ENCODE measurements at regions not wholly inside any gene's neighbourhood (a gene's known extent, or its start where the extent isn't known, plus 50 kb on each side); places are given as distances from the start of the nearest gene placed in this dataset.

DNA sequence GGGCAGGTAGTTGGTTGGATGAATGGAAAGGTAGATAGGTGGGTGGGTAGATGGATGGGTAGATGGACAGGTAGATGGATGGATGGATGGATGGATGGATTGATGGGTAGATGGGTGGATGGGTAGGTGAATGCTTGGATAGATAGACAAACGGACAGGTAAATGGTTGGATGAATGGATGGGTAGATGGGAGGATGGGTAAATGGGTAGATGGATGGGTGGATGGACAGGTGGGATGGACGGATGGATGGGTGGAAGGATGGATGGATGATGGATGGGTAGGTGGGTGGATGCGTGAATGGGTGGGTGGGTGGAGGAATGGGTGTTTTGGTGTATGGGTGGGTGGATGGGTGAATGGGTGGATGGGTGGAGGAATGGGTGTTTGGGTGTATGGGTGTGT lies 50.1 kb upstream of the ASAP2 start:
- Histone ChIP-seq H3K9me3 (no peaks in the 10 kb centered on the region), H3K4me3 (no peak overlapping the region), H3K36me3 (no peaks in the 10 kb centered on the region), H3K27me3 (no peaks in the 10 kb centered on the region), H3K27ac (no peak overlapping the region), H3K4me1 (peaks cover 0 to 10% (median 3%) of the 10 kb centered on the region in 3 donors)
- no peak for TF ChIP-seq POLR2AphosphoS5 (IDR thresholded peaks at IDR 0.05)
- no peak for TF ChIP-seq EP300 (IDR thresholded peaks at IDR 0.05)
- no peak for TF ChIP-seq POLR2A (IDR thresholded peaks at IDR 0.05)
- TF ChIP-seq, protein P1, sequence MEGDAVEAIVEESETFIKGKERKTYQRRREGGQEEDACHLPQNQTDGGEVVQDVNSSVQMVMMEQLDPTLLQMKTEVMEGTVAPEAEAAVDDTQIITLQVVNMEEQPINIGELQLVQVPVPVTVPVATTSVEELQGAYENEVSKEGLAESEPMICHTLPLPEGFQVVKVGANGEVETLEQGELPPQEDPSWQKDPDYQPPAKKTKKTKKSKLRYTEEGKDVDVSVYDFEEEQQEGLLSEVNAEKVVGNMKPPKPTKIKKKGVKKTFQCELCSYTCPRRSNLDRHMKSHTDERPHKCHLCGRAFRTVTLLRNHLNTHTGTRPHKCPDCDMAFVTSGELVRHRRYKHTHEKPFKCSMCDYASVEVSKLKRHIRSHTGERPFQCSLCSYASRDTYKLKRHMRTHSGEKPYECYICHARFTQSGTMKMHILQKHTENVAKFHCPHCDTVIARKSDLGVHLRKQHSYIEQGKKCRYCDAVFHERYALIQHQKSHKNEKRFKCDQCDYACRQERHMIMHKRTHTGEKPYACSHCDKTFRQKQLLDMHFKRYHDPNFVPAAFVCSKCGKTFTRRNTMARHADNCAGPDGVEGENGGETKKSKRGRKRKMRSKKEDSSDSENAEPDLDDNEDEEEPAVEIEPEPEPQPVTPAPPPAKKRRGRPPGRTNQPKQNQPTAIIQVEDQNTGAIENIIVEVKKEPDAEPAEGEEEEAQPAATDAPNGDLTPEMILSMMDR (IDR thresholded peaks at IDR 0.05), result no peak
- 94 to 97% methylated on average over 3 of the region's 3 CpGs for WGBS, 2 donors (ENCODE audit: low coverage in 1 of 2)
- ATAC-seq, result no peak

DNA sequence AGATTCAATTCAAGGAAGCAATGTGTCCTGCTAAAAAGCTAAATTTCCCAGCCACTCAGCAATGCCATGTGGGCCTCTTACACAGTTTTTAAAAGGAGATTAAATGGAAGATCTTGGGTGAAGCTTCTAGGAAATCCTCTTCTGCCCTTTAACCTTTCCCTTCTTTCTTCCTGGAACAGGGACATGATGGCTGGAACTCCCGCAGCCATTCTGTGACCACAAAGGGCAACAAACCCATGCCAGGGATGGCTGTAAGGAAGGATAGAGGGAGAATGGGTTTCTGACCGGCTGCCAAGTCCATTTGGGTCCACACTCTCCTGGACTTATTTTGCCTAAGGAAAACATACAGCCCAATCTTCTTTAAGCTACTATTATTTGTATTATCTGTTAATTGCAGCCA lies 52.6 kb upstream of the ASAP2 start:
- H3K9me3 ChIP-seq, result no peaks in the 10 kb centered on the region
- no peaks in the 10 kb centered on the region for H3K36me3 ChIP-seq
- ATAC-seq, result no peak
- H3K4me3 ChIP-seq, result no peak overlapping the region
- no peak for TF ChIP-seq POLR2A (IDR thresholded peaks at IDR 0.05)
- TF ChIP-seq EP300 (IDR thresholded peaks at IDR 0.05), result no peak
- TF ChIP-seq, protein P1 (IDR thresholded peaks at IDR 0.05), result no peak
- no peak for TF ChIP-seq POLR2AphosphoS5 (IDR thresholded peaks at IDR 0.05)
- H3K27ac ChIP-seq, result peak overlapping the region in 2 of 4 donors; percentile 37 to 48
- peaks cover 0 to 10% (median 3%) of the 10 kb centered on the region in 3 donors for H3K4me1 ChIP-seq
- no peaks in the 10 kb centered on the region for H3K27me3 ChIP-seq
- 94% methylated on average over 2 of the region's 2 CpGs; no CpG with 5 or more reads in 1 of the 2 donors for WGBS, 2 donors (ENCODE audit: low coverage in 1 of 2)

DNA sequence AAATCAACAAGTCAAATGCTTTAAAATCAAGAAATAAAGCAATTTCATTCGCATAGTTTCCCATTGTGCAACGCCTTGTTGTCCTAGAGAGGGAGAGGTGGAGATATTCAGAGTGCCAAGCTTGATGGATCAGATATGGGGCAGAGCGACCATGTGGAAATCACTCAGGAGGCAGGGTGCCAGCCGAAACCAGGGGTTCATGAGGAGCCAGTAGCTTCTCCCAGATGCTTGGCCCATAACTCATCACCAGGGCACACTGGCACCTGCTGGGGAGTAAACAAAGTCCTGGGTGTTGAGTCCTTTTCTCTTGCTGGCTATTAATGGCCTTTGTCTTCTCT lies 53.0 kb upstream of the ASAP2 start:
- Histone ChIP-seq H3K36me3 (no peaks in the 10 kb centered on the region), H3K9me3 (no peaks in the 10 kb centered on the region), H3K4me3 (no peak overlapping the region), H3K4me1 (peaks cover 0 to 10% (median 3%) of the 10 kb centered on the region in 3 donors), H3K27me3 (no peaks in the 10 kb centered on the region), H3K27ac (peak overlapping the region in 2 of 4 donors; percentile 37 to 48)
- no peak for TF ChIP-seq EP300 (IDR thresholded peaks at IDR 0.05)
- TF ChIP-seq, protein P1 (IDR thresholded peaks at IDR 0.05), result no peak
- TF ChIP-seq POLR2A (IDR thresholded peaks at IDR 0.05), result no peak
- TF ChIP-seq POLR2AphosphoS5 (IDR thresholded peaks at IDR 0.05), result no peak
- 71 to 84% methylated on average over 2 to 4 of the region's 4 CpGs for WGBS, 2 donors (ENCODE audit: low coverage in 1 of 2)
- ATAC-seq, result peak; percentile 67

DNA sequence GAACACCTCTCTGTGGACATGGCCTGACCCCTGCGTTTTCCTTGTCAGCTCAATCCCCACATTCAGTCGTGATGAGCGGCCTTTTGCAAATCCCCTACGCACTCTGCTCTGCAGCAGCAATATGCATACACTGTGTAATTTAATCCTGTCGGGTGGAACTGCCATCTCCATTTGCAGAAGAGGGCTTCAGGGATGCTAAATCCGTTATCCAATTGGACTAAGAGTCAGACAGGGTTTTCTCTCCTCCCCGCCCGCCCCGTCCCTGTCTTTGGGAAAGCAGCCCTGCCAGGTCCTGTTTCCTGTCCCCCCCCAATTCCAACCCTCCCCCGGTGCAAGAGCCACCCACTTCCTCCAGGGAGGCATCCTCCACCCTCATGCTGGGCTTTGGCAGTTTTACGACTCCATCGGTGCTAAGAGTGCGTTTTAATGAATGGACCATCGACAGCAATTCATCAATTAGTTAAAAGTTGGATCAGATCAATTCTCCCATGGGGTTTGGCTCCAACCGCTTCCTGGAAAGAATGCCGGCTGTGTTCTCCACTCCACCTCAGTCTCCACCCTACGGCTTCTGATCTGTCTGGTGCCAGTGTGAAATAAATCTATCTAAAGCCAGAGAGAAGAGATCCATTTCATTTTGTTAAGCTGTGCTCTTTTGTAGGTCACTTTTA lies 53.5 kb upstream of the ASAP2 start:
- no peaks in the 10 kb centered on the region for H3K9me3 ChIP-seq
- WGBS, 2 donors (ENCODE audit: low coverage in 1 of 2), result 21 to 27% methylated on average over 11 to 12 of the region's 17 CpGs
- H3K27me3 ChIP-seq, result no peaks in the 10 kb centered on the region
- H3K4me1 ChIP-seq, result peaks cover 0 to 10% (median 3%) of the 10 kb centered on the region in 3 donors
- no peaks in the 10 kb centered on the region for H3K36me3 ChIP-seq
- TF ChIP-seq, protein P1 (IDR thresholded peaks at IDR 0.05), result no peak
- no peak for TF ChIP-seq POLR2A (IDR thresholded peaks at IDR 0.05)
- no peak for TF ChIP-seq POLR2AphosphoS5 (IDR thresholded peaks at IDR 0.05)
- no peak for TF ChIP-seq EP300 (IDR thresholded peaks at IDR 0.05)
- H3K27ac ChIP-seq, result peak overlapping the region in 3 of 4 donors; percentile 16 to 48 (median 37)
- peak; percentile 32 for ATAC-seq
- no peak overlapping the region for H3K4me3 ChIP-seq

DNA sequence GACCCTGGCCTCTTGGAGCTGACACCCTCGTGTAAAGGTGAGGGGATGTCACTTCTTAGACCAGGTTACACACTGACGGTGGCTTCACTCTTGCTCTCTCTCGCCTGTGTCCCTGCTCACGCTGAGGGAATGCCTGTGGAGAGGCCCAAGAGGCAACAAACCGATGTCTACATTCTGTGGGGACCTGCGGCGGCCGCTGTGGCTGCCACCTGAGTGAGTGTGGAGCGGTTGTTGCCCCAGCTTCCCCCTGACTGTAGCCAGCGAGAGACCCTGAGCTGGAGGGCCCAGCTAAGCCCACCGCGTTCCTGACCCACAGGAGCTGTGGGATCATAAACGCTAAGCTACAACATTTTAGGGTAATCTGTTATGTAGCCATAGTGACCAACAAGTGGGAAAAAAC lies 55.7 kb upstream of the ASAP2 start:
- Histone ChIP-seq H3K4me1 (peaks cover 0 to 10% (median 3%) of the 10 kb centered on the region in 3 donors), H3K27me3 (no peaks in the 10 kb centered on the region), H3K4me3 (no peak overlapping the region), H3K36me3 (no peaks in the 10 kb centered on the region), H3K9me3 (no peaks in the 10 kb centered on the region), H3K27ac (no peak overlapping the region)
- TF ChIP-seq, protein P1 (IDR thresholded peaks at IDR 0.05), result no peak
- TF ChIP-seq POLR2A (IDR thresholded peaks at IDR 0.05), result no peak
- TF ChIP-seq EP300 (IDR thresholded peaks at IDR 0.05), result no peak
- ATAC-seq, result no peak
- WGBS, 2 donors (ENCODE audit: low coverage in 1 of 2), result no CpG with 5 or more reads among the region's 13 CpGs
